DMS 273 (cell line): ENCODE measurements at regions not wholly inside any gene's neighbourhood (a gene's known extent, or its start where the extent isn't known, plus 50 kb on each side); places are given as distances from the start of the nearest gene placed in this dataset.
"Not testable (repeated sequence)": the region's sequence is repeated elsewhere in the genome, so short reads cannot be mapped to it uniquely, and the experiment has no call there.

Experiments used
- DNase-seq: peaks from one replicate; lab custom pipeline; 2025; ENCODE audit not compliant: unreplicated experiment; lab: John Stamatoyannopoulos, UW

GRCh38 chr4:123667496-123667895, 270.9 kb downstream of the SPRY1 start:
- DNase-seq = no peak

GRCh38 chr4:123667991-123668390, 271.4 kb downstream of the SPRY1 start:
- no peak for DNase-seq

GRCh38 chr4:123671636-123672404, 275.2 kb downstream of the SPRY1 start:
- no peak for DNase-seq

DNA sequence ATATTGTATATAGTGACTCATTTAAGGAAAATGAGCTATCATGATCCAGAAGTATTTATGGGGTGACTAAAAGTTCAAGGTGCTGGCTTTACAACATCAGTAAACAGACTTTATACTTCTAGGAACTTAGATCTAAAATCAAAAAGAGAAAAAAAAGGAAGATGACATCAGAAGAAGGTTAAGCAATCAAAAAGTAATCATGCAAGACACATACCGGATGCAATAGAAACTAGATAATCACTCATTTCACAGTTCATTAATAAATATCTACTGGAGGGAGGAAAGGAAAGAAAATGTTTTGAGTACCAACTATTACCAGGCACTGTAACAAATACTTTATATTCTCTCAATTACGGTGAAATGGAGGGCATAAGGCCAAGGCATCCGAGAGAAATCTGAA, 276.4 kb downstream of the SPRY1 start:
- no peak for DNase-seq

GRCh38 chr4:123673971-123674370, 277.4 kb downstream of the SPRY1 start:
- DNase-seq = no peak

GRCh38 chr4:123674762-123675465, 278.3 kb downstream of the SPRY1 start:
- no peak for DNase-seq

DNA sequence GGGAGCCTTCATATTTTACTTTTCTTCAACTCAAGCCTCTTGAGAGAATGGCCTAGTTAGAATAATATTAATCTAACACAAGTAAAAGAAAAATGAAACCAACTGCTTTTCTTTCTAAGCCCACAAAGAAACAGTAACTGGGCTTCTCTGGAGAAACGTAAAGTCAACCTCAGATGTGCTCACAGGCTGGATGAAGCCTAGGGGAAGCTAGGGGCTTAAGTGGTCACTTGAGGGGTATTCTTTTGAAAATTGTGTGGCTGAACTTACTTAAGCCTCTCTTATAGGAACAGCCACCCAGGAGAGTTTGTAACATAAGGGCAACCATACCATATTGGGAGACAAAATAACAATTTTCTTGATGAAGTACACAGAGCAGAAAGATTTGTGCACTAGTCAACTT, 279.0 kb downstream of the SPRY1 start:
- DNase-seq = no peak

- no peak for DNase-seq
Measured at GRCh38 chr4:123676071-123676889, 279.7 kb downstream of the SPRY1 start.

GRCh38 chr4:123676890-123677229, 280.3 kb downstream of the SPRY1 start:
- DNase-seq = peak; percentile 37

GRCh38 chr4:123682931-123683330, 286.3 kb downstream of the SPRY1 start:
- no peak for DNase-seq

- not testable (repeated sequence) for DNase-seq
Measured at GRCh38 chr4:123684937-123685336, 288.3 kb downstream of the SPRY1 start.

DNA sequence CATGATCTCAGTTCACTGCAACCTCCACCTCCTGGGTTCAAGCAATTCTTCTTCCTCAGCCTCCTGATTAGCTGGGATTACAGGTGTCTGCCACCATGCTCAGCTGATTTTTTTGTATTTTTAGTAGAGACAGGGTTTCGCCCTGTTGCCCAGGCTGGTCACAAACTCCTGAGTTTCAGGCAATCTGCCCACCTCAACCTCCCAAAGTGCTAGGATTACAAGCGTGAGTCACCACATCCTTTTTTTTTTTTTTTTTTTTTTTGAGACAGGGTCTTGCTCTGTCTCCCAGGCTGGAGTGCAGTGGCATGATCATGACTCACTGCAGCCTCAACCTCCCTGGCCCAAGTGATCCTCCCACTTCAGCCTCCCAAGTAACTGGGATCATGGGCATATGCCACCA, 298.9 kb downstream of the SPRY1 start:
- DNase-seq = not testable (repeated sequence)

DNA sequence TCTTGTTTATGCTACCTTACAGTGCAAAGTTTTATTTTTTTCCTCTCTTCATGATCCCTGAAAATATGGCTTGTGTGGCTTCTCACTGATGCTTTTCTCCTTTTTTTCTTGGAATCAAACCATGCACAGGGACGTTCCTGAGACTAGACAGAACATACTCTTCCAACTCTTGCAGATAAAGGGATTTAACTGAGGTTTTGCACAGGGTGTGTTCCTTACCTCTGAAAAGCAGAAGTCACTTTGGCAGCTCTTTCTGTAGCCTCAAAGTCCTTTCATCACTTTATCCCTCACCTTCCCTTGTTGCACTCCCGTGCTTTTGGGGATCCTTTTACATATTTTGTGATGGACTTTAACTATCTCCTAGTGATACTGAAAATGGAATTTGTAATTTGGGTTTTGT, 300.1 kb downstream of the SPRY1 start:
- DNase-seq = no peak

- no peak for DNase-seq
Measured at GRCh38 chr4:123698556-123698955, 302.0 kb downstream of the SPRY1 start.

DNA sequence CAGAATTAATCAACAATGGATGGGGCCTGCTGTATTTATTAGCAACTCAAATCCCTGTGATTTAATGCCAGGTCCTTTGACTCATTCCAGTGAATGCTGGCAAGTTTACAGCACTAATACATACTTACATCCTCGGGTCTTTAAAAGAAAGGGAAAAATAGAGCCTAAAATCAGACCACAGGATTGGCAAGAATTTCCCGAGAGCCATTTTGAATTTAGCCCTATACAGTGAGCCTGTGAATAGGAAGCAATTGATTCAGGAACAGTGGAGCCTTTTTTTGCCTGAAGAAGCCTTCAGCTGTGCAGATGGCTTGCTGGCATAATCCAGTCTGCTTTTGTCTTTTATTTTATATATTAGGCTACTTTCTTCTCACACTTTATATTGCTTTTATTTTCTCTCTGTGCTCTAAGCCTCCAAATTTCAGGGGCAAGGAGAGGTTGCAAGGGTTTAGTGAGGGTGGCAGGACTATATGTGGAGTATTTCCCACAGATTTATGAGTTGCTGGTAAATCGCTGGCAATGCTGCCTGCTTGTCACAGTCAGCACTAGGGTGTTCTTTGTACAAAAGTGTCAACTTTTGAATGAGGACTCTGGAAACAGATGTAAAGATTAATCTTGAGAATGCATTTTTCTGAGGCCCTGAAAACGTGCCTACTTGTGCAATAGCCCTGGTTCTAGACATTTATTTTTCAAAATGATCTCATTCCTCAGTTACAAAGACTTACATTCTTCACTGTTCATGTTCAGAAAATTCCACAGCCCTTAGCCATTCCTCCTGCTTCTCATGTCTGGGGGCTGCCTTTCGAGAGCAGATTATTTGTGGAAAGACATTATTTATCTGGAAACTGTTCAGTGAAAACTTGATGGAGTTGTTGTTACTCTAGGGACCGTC, 303.5 kb downstream of the SPRY1 start:
- DNase-seq = peak; percentile 1

GRCh38 chr4:123701131-123701575, 304.6 kb downstream of the SPRY1 start:
- no peak for DNase-seq

GRCh38 chr4:123705419-123705818, 308.8 kb downstream of the SPRY1 start:
- DNase-seq = no peak

DNA sequence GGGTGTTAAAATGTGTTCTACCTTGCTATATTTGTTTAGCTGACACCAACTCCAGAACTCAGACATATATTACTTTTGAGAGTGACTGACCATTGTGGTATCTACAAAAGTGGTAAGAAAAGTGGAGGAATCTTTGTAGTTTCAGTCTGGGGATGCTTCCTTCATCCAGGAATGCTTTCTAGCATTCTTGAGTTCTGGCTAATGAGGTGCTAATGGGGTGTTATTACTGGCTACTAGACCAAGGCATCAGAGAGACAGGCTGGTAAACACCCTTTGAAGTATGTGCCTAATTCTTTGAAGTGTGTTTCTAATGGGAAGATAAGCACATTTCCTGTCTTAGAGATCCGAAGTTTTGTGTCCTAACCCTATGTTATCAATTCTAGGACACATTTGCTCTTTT, 310.4 kb downstream of the SPRY1 start:
- DNase-seq = no peak

GRCh38 chr4:123708902-123709301, 312.3 kb downstream of the SPRY1 start:
- no peak for DNase-seq

DNA sequence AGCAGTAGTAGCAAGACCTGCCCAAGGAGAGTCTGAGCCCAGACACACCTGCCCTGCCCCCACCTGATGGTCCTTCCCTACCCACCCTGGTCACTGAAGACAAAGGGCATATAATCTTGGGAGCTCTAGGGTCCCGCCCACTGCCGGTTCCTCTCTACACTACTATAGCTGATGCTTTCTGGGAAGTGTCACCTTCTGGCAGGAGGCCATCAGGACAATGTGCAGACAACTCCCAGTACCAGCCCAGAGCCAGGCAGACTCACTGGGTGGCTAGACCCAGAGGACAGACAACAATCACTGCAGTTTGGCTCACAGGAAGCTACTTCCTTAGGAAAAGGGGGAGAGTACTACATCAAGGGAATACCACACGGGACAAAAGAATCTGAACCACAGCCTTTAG, 312.7 kb downstream of the SPRY1 start:
- no peak for DNase-seq

- DNase-seq = no peak
Measured at GRCh38 chr4:123731035-123731434, 334.4 kb downstream of the SPRY1 start.
